Hepatocyte (in vitro differentiated cells): ENCODE measurements at regions not wholly inside any gene's neighbourhood (a gene's known extent, or its start where the extent isn't known, plus 50 kb on each side); places are given as distances from the start of the nearest gene placed in this dataset.

ENCODE experiments used
- DNase-seq: peaks from one replicate; pipeline ENCODE4 v3.0.0-alpha.2; 2016; ENCODE audit warnings: low spot score
- H2AFZ ChIP-seq: fragments of 200-600 bp; sonication (generic); 2 replicates; pipeline ENCODE4 v1.6.0; 2016; ENCODE audit warnings: antibody characterized with exemption, mild to moderate bottlenecking
- H3K27ac ChIP-seq: fragments of 200-600 bp; sonication (generic); 2 replicates; pipeline ENCODE4 v1.5.1; 2016; ENCODE audit warnings: mild to moderate bottlenecking
- H3K27me3 ChIP-seq: fragments of 200-600 bp; sonication (generic); 2 replicates; pipeline ENCODE4 v1.6.1; 2016
- H3K36me3 ChIP-seq: fragments of 200-600 bp; sonication (generic); replicated peaks from 2 replicates; pipeline ENCODE4 v1.5.1; 2016; ENCODE audit warnings: low read depth; ENCODE audit not compliant: insufficient read depth
- H3K4me1 ChIP-seq: fragments of 200-600 bp; sonication (generic); 2 replicates; pipeline ENCODE4 v1.5.1; 2016; ENCODE audit warnings: mild to moderate bottlenecking, moderate library complexity; ENCODE audit not compliant: insufficient read depth
- H3K4me2 ChIP-seq: fragments of 200-600 bp; sonication (generic); 2 replicates; pipeline ENCODE4 v1.6.0; 2016
- H3K4me3 ChIP-seq: fragments of 200-600 bp; sonication (generic); 2 replicates; pipeline ENCODE4 v1.5.1; 2016; ENCODE audit warnings: mild to moderate bottlenecking
- H3K79me2 ChIP-seq: fragments of 200-600 bp; sonication (generic); 2 replicates; pipeline ENCODE4 v1.6.0; 2017; ENCODE audit warnings: mild to moderate bottlenecking
- H3K9me2 ChIP-seq: fragments of 200-600 bp; sonication (generic); replicated peaks from 2 replicates; pipeline ENCODE4 v1.6.0; 2017; ENCODE audit warnings: mild to moderate bottlenecking; ENCODE audit not compliant: insufficient read depth
- H3K9me3 ChIP-seq: fragments of 200-600 bp; sonication (generic); 2 replicates; pipeline ENCODE4 v1.5.1; 2016; ENCODE audit warnings: low read depth, mild to moderate bottlenecking
- H4K20me1 ChIP-seq: fragments of 200-600 bp; sonication (generic); 2 replicates; pipeline ENCODE4 v1.6.0; 2016; ENCODE audit warnings: mild to moderate bottlenecking; ENCODE audit not compliant: insufficient read depth, poor library complexity, severe bottlenecking
- CTCF ChIP-seq: fragments of 200-600 bp; sonication (generic); IDR thresholded peaks from 2 replicates; pipeline ENCODE4 v1.5.1; 2016; ENCODE audit warnings: antibody characterized with exemption, mild to moderate bottlenecking; ENCODE audit not compliant: poor library complexity
- EZH2 ChIP-seq: fragments of 200-600 bp; sonication (generic); IDR thresholded peaks from 2 replicates; pipeline ENCODE4 v1.6.1; 2016; ENCODE audit warnings: antibody characterized with exemption, mild to moderate bottlenecking, borderline replicate concordance
- EZH2phosphoT487 ChIP-seq: fragments of 200-600 bp; sonication (generic); IDR thresholded peaks from one replicate; pipeline ENCODE4 v1.6.1; 2018; ENCODE audit warnings: antibody characterized with exemption, mild to moderate bottlenecking, low read depth, moderate library complexity; ENCODE audit not compliant: unreplicated experiment, severe bottlenecking
- WGBS: methylation state at CpG from one replicate; pipeline ENCODE4 v1.1.6; 2016; ENCODE audit warnings: low lambda C conversion rate; ENCODE audit errors: missing lambda C conversion rate; 5-methylcytosine and 5-hydroxymethylcytosine counted together

- no peak overlapping the region for H3K4me2 ChIP-seq
- H3K27ac ChIP-seq: no peak overlapping the region
- H2AFZ ChIP-seq: no peak overlapping the region
- DNase-seq: no peak
- no peak for TF ChIP-seq CTCF
- TF ChIP-seq EZH2: no peak
- no peak for TF ChIP-seq EZH2phosphoT487
- no peaks in the 10 kb centered on the region for H3K36me3 ChIP-seq
- H3K4me3 ChIP-seq: no peak overlapping the region
- no peaks in the 10 kb centered on the region for H3K4me1 ChIP-seq
- no peaks in the 10 kb centered on the region for H3K79me2 ChIP-seq
- no peaks in the 10 kb centered on the region for H3K9me3 ChIP-seq
- no peaks in the 10 kb centered on the region for H3K9me2 ChIP-seq
- H4K20me1 ChIP-seq: no peaks in the 10 kb centered on the region
- WGBS: 71% methylated on average over 6 of the region's 6 CpGs
- H3K27me3 ChIP-seq: no peaks in the 10 kb centered on the region
Measured at GRCh38 chrX:11970578-11971359, 167.5 kb upstream of the FRMPD4 start.

- Histone ChIP-seq H3K27me3 (no peaks in the 10 kb centered on the region), H3K4me1 (no peaks in the 10 kb centered on the region), H3K79me2 (no peaks in the 10 kb centered on the region), H3K27ac (no peak overlapping the region), H3K4me2 (no peak overlapping the region), H3K9me3 (peaks cover 3% of the 10 kb centered on the region), H3K36me3 (no peaks in the 10 kb centered on the region), H4K20me1 (no peaks in the 10 kb centered on the region), H2AFZ (no peak overlapping the region), H3K9me2 (no peaks in the 10 kb centered on the region), H3K4me3 (no peak overlapping the region)
- no peak for DNase-seq
- 90% methylated on average over 2 of the region's 2 CpGs for WGBS
- TF ChIP-seq EZH2phosphoT487 (no peak), EZH2 (no peak), CTCF (no peak)
Measured at GRCh38 chrX:11976663-11977062, 161.6 kb upstream of the FRMPD4 start.

- H3K79me2 ChIP-seq: no peaks in the 10 kb centered on the region
- H3K4me1 ChIP-seq: no peaks in the 10 kb centered on the region
- H3K27me3 ChIP-seq: no peaks in the 10 kb centered on the region
- no peaks in the 10 kb centered on the region for H3K9me2 ChIP-seq
- DNase-seq: no peak
- no peaks in the 10 kb centered on the region for H3K36me3 ChIP-seq
- no peak overlapping the region for H2AFZ ChIP-seq
- no peaks in the 10 kb centered on the region for H3K9me3 ChIP-seq
- TF ChIP-seq EZH2: no peak
- no peak for TF ChIP-seq CTCF
- no peak for TF ChIP-seq EZH2phosphoT487
- no peak overlapping the region for H3K27ac ChIP-seq
- H4K20me1 ChIP-seq: no peaks in the 10 kb centered on the region
- H3K4me2 ChIP-seq: no peak overlapping the region
- H3K4me3 ChIP-seq: no peak overlapping the region
Measured at GRCh38 chrX:11992271-11992670, 146.0 kb upstream of the FRMPD4 start.
